PC-9 (cell line): ENCODE measurements at regions not wholly inside any gene's neighbourhood (a gene's known extent, or its start where the extent isn't known, plus 50 kb on each side); places are given as distances from the start of the nearest gene placed in this dataset.

ENCODE experiments used
- BruUV-seq: library from RNA; stranded (reverse); fragments of 400-500 nt; replicated peaks from 2 replicates; lab custom pipeline; 2021; lab: Mats Ljungman, UMichigan
- CTCF ChIA-PET: fragments of 300-600 bp; sonication (Branson Sonifier 250); formaldehyde crosslinking; loops from one replicate; lab custom pipeline; 2022; ENCODE audit warnings: antibody characterized with exemption; lab: Charles Lee
- POLR2A ChIA-PET: fragments of 300-600 bp; sonication (Branson Sonifier 250); formaldehyde crosslinking; loops from one replicate; lab custom pipeline; 2022; ENCODE audit warnings: antibody characterized with exemption; ENCODE audit not compliant: unreplicated experiment; lab: Charles Lee
- DNase-seq, 2 experiments: peaks; one replicate each; pipeline versions ENCODE4 v3.0.0 to v3.0.0-alpha.2; 2015 to 2022; ENCODE audit warnings: mixed read lengths in 1 of 2
- H2AFZ ChIP-seq: fragments of 200-600 bp; sonication (generic); 2 replicates; pipeline ENCODE4 v1.8.1; 2017; ENCODE audit warnings: antibody characterized with exemption
- H3F3A ChIP-seq: fragments of 200-600 bp; sonication (generic); 2 replicates; pipeline ENCODE4 v1.8.1; 2017; ENCODE audit warnings: antibody characterized with exemption, mild to moderate bottlenecking, low read depth; ENCODE audit not compliant: insufficient read depth
- H3K27ac ChIP-seq: fragments of 200-600 bp; sonication (generic); 2 replicates; pipeline ENCODE4 v1.6.1; 2016; ENCODE audit warnings: mixed run types
- H3K27me3 ChIP-seq: fragments of 200-600 bp; sonication (generic); 2 replicates; pipeline ENCODE4 v1.6.1; 2016; ENCODE audit warnings: low read depth, mixed run types; ENCODE audit not compliant: insufficient read depth
- H3K36me3 ChIP-seq: fragments of 200-600 bp; sonication (generic); 2 replicates; pipeline ENCODE4 v1.6.1; 2016; ENCODE audit warnings: low read depth, mixed run types
- H3K4me1 ChIP-seq: fragments of 200-600 bp; sonication (generic); replicated peaks from 2 replicates; pipeline ENCODE4 v1.6.1; 2016; ENCODE audit warnings: mixed run types; ENCODE audit not compliant: insufficient read depth
- H3K4me2 ChIP-seq: fragments of 200-600 bp; sonication (generic); 2 replicates; pipeline ENCODE4 v1.6.1; 2017; ENCODE audit warnings: mixed run types
- H3K4me3 ChIP-seq: fragments of 200-600 bp; sonication (generic); 2 replicates; pipeline ENCODE4 v1.6.1; 2016; ENCODE audit warnings: mixed run types
- H3K79me2 ChIP-seq: fragments of 200-600 bp; sonication (generic); 2 replicates; pipeline ENCODE4 v1.6.1; 2017; ENCODE audit warnings: low read depth, mixed run types
- H3K9me2 ChIP-seq: fragments of 200-600 bp; sonication (generic); 2 replicates; pipeline ENCODE4 v1.8.1; 2017; ENCODE audit warnings: mild to moderate bottlenecking; ENCODE audit not compliant: insufficient read depth
- H3K9me3 ChIP-seq: fragments of 200-600 bp; sonication (generic); 2 replicates; pipeline ENCODE4 v1.8.1; 2016; ENCODE audit warnings: low read depth; ENCODE audit not compliant: insufficient read depth
- H4K20me1 ChIP-seq: fragments of 200-600 bp; sonication (generic); 2 replicates; pipeline ENCODE4 v1.8.1; 2017; ENCODE audit not compliant: insufficient read depth
- CTCF ChIP-seq: fragments of 200-600 bp; sonication (generic); conservative IDR thresholded peaks from 2 replicates; pipeline ENCODE4 v1.6.1; 2017; ENCODE audit warnings: mixed run types, antibody characterized with exemption, mild to moderate bottlenecking, moderate library complexity
- EZH2 ChIP-seq: fragments of 200-600 bp; sonication (generic); IDR thresholded peaks from 2 replicates; pipeline ENCODE4 v1.8.0; 2017; ENCODE audit warnings: antibody characterized with exemption, low read depth
- intact Hi-C: fragments of 100-400 bp; cut with micrococcal nuclease; formaldehyde crosslinking; loops from one replicate; pipeline ENCODE4 v1.10.0; 2022; ENCODE audit not compliant: unreplicated experiment

GRCh38 chr6:74585753-74586152, 620.1 kb downstream of the COL12A1 start:
- intact Hi-C loops, result no loop called here
- ChIA-PET CTCF (no interaction called here), POLR2A (no interaction called here)
- no peak overlapping the region for H3K4me3 ChIP-seq
- no peaks in the 10 kb centered on the region for H3K27me3 ChIP-seq
- DNase-seq, result no peak
- no peak overlapping the region for H3K27ac ChIP-seq
- no peaks in the 10 kb centered on the region for H3K9me2 ChIP-seq
- H4K20me1 ChIP-seq, result no peaks in the 10 kb centered on the region
- no peaks in the 10 kb centered on the region for H3K9me3 ChIP-seq
- H3F3A ChIP-seq, result no peaks in the 10 kb centered on the region
- TF ChIP-seq CTCF (no peak), EZH2 (no peak)
- no peak overlapping the region for H2AFZ ChIP-seq
- no TSS peak for BruUV-seq
- no peaks in the 10 kb centered on the region for H3K79me2 ChIP-seq
- no peaks in the 10 kb centered on the region for H3K36me3 ChIP-seq
- no peak overlapping the region for H3K4me2 ChIP-seq
- no peaks in the 10 kb centered on the region for H3K4me1 ChIP-seq

- POLR2A ChIA-PET, result no interaction called here
- Histone ChIP-seq H2AFZ (0 out of 2 replicates have a peak overlapping the region, but pooled peaks have one; percentile 31), H3F3A (no peaks in the 10 kb centered on the region), H3K4me2 (no peak overlapping the region), H3K4me1 (peaks cover 8% of the 10 kb centered on the region), H4K20me1 (no peaks in the 10 kb centered on the region), H3K4me3 (no peak overlapping the region), H3K79me2 (no peaks in the 10 kb centered on the region), H3K27me3 (no peaks in the 10 kb centered on the region), H3K27ac (no peak overlapping the region), H3K36me3 (no peaks in the 10 kb centered on the region), H3K9me3 (no peaks in the 10 kb centered on the region), H3K9me2 (no peaks in the 10 kb centered on the region)
- no peak for TF ChIP-seq EZH2
- no peak for TF ChIP-seq CTCF
- intact Hi-C loops, result no loop called here
- no TSS peak for BruUV-seq
- CTCF ChIA-PET, result no interaction called here
- no peak for DNase-seq
These were observed 624.2 kb downstream of the COL12A1 start for GRCh38 chr6:74581681-74582080.

- POLR2A ChIA-PET, result no interaction called here
- CTCF ChIA-PET, result no interaction called here
- Histone ChIP-seq H3K4me2 (no peak overlapping the region), H3K79me2 (no peaks in the 10 kb centered on the region), H3K4me1 (peaks cover 8% of the 10 kb centered on the region), H2AFZ (no peak overlapping the region), H3F3A (no peaks in the 10 kb centered on the region), H4K20me1 (no peaks in the 10 kb centered on the region), H3K27ac (no peak overlapping the region), H3K9me2 (no peaks in the 10 kb centered on the region), H3K9me3 (no peaks in the 10 kb centered on the region), H3K36me3 (no peaks in the 10 kb centered on the region), H3K4me3 (no peak overlapping the region), H3K27me3 (no peaks in the 10 kb centered on the region)
- no peak for TF ChIP-seq CTCF
- no peak for TF ChIP-seq EZH2
- DNase-seq, result no peak
- no TSS peak for BruUV-seq
- intact Hi-C loops, result loop anchor here (5.0 to 10.0 kb wide), 2 partner anchors 628 to 835 kb away; partner anchors contain the start of gene COL12A1
These were observed 626.1 kb downstream of the COL12A1 start for GRCh38 chr6:74579794-74580193.
